Stimulated activated CD4-positive, alpha-beta T cell treated with anti-CD3 and anti-CD28 coated beads, Interleukin-12 subunit alpha, Interleukin-12 subunit beta, amount 100 ng/mL, for 24 hours (primary cell): ENCODE measurements at regions not wholly inside any gene's neighbourhood (a gene's known extent, or its start where the extent isn't known, plus 50 kb on each side); places are given as distances from the start of the nearest gene placed in this dataset.
"Not testable (repeated sequence)": the region's sequence is repeated elsewhere in the genome, so short reads cannot be mapped to it uniquely, and the experiment has no call there.

Experiments used
- DNase-seq, 2 experiments: peaks; one replicate each; pipeline ENCODE4 v3.0.0-alpha.2; 2020; ENCODE audit warnings: low read depth in 2 of 2

GRCh38 chr2:12879649-12880048 is 162.9 kb downstream of the TRIB2 start:
- DNase-seq: no peak

- no peak for DNase-seq
Measured at GRCh38 chr2:12881952-12882351, 165.2 kb downstream of the TRIB2 start.

DNA sequence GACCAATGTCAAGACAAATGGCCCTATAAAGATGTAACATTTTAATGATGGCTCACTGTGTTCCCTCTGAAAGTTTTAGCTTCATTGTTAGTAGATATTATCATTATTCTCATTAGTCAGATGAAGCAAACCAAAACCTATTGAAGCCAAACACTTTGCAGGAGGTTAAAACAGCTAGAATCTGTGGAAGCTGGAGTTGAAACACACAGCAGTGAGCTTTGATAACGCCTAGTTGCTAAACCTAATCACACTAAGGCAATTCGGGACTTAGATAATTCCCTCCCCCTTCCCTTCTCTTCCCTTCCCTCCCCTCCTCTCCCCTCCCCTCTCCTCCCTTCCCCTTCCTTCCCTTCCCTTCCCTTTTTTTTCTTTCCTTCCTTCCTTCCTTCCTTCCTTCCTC is 165.7 kb downstream of the TRIB2 start:
- DNase-seq: no peak

GRCh38 chr2:12883906-12884305 is 167.2 kb downstream of the TRIB2 start:
- DNase-seq: no peak

DNA sequence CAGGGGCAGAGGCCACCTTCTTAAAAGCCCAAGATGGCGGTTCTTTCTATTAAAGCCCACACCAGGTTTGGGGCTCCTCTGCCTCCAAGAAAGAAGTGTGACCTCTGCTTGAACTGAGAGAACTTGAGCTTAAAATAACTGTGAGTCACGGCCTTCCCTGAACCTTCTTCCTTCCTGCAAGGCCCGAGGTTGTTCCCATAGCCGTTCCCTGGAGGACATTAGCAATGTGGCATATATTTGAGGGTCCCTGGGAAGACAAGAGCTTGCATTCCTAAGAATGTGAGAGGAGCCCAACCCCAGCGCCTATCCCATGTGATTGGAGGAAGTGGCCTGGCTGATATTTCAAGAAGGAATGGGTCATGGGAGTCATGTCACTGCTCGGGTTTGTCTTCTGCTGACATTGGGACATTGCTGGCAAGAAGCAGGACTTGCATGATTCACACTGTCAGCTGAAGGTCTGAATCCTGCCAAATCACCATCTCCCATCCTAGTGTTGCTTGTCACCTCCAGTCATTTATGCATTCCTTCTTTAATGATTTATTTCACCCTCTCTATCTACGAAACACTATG is 168.1 kb downstream of the TRIB2 start:
- no peak for DNase-seq

DNA sequence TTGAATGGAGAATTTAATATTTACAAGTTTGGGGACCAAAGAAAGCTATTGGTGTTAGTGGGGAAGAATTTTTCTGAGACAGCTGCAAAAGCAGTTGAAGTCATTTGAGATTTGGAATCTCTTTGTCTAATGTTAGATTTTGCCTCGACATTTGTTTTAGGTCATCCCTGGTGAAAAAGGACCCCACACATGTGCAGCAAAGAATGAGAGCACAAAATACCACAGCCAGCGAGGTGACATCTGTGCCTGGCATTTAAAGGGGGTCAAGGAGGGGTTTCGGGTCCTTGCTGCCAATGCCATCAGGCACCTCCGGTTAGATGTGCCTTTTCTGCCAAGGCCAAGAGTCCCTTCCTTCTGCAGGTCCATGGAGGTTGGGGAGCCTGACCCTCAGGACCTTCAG is 173.3 kb downstream of the TRIB2 start:
- DNase-seq: no peak

GRCh38 chr2:12890481-12890991 is 173.8 kb downstream of the TRIB2 start:
- no peak for DNase-seq

DNA sequence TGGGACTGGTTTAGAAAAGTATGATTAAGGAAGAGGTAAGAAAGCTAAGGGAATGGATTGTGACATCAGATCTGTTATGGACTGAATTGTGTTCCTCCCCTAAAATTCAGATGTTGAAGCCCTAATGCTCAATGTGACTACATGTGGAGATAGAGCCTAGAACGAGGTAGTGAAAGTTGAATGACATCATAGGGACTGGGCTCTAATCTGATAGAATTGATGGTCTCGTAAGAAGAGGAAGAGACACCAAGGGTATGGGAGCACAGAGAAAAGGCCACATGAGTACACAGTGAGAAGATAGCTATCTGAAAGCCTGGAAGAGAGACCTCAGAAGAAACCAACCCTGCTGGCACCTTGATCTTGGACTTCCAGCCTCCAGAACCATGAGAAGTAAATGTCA is 178.3 kb downstream of the TRIB2 start:
- DNase-seq: no peak

DNA sequence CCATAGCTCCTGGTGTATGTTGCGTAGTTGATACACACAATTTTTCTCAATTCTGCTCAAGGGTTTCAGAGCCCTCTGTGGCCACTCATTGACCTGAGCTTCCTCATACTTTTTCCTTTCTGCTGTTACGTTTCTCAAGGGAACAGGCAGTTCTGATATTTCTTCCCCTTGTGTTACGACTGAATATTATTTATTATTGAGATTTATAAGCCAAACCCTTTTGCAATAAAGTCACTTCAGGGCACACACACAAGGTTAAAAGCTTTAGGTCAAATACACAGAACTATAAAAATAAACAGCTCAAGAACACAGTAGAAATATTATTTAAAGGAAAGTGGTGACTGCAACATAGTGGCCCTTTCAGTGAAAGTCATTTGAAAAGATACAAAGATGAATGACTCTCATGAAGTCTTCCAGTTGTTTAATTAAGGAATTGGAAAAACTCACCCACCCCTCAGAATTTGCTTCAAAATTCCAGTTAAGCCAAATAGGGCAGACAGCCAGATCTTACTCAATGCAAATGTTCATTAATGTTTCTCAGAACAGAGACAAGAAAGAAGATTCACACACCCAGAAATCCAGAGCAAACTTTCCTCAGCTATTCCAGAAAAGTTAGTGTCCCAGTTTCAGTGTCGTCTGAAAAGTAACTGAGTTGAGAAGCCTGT is 179.7 kb downstream of the TRIB2 start:
- no peak for DNase-seq

GRCh38 chr2:12897181-12897580 is 180.4 kb downstream of the TRIB2 start:
- no peak for DNase-seq

GRCh38 chr2:12903272-12903671 is 186.5 kb downstream of the TRIB2 start:
- no peak for DNase-seq

GRCh38 chr2:12910431-12910830 is 193.7 kb downstream of the TRIB2 start:
- DNase-seq: no peak

DNA sequence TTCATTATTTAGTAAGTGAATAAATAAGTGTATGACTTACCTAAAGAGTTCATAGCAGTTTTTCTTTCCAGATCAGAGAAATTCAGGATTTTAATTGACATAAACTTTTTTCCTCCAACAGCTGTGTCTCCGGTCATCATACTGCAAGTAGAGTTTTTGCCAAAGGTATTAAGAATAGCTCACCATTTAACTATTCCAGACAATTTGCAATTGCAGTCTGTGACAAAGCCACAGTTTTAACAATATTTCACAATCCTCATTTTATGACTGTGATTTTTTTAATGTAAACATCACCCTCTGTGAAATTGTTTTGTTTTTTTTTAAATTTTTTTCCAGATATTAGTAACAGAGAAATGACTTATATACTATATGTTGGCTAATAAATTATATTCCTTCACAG is 199.1 kb downstream of the TRIB2 start:
- DNase-seq: no peak

DNA sequence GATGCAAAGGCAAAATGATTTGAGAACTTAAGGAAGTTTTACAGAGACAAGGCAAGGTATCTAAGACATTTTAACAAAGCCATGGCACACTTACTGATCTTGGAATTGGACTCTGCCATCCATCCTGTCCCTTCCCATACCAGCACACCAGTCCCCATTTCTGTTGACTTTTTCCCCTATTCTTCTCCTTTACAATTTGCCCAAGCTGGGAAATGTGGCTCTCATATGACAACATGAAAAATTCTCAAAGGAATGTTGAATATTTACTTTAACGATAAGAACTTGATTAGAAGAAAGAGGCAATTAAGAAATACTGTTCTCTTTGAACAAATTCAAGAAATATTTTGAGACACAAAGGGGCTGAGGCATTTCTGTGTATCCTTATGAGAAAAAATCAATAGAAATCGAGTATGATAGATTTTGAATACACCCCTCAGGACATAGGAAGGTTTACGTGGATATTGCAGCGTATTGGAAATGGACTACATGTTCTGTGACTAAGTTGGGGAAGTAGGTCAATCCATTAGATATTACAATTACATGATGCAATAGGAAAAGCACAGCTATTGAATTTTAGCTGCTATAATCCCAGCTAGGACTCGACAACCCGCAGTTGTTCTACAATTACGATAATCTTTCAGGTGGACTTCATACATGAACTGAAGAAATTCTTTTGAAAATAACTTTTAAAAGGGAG is 201.6 kb downstream of the TRIB2 start:
- no peak for DNase-seq

DNA sequence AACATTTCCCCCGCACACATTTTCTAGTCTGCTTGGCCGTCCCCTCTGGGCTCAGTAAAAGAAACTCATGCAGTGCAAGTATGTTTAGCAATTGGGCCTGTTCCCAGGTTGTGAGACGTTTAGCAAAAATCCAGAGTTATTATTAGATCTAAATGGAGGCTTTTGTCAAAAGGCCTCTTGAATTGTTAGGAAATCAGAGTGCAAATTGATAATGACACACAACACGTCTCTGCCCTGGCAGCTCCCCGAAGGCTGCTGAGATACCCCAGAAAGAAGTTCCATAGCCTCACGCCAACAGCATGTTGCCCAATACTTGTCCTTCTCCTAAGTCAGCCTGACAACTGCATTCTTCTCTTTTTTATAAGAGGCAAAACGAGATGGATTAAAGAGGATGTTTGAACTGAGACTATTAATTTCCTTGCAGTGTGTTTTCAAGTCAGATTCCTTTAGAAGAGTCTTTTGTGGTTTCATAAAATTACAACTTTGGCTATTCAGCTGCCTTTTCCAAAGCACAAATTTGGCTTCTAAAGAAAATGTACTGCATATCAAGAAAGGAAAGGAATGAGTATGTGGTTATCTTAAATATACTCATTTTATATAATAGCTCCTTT is 202.2 kb downstream of the TRIB2 start:
- no peak for DNase-seq

DNA sequence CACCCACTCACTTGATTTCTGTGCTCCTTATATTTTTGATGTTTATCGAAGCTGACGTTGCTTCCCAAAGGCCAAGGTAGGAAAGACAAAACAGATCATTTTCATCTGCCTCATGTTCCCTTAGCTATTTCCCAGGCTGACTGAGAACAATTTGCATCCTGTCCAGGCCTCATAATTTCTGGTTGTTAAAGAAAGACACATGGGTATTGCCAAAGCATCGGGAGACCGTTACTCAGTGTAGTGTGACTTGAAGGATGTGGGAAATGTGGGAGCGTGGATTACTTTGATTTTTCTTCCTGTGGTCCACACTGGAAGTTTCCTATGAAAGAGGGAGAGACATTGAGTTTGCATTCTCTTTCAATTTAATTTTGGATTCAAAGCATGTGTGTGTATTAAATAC is 204.6 kb downstream of the TRIB2 start:
- no peak for DNase-seq

- DNase-seq: no peak
Measured at GRCh38 chr2:12923907-12924610, 207.3 kb downstream of the TRIB2 start.

- not testable (repeated sequence) for DNase-seq
Measured at GRCh38 chr2:12926641-12927040, 209.9 kb downstream of the TRIB2 start.

DNA sequence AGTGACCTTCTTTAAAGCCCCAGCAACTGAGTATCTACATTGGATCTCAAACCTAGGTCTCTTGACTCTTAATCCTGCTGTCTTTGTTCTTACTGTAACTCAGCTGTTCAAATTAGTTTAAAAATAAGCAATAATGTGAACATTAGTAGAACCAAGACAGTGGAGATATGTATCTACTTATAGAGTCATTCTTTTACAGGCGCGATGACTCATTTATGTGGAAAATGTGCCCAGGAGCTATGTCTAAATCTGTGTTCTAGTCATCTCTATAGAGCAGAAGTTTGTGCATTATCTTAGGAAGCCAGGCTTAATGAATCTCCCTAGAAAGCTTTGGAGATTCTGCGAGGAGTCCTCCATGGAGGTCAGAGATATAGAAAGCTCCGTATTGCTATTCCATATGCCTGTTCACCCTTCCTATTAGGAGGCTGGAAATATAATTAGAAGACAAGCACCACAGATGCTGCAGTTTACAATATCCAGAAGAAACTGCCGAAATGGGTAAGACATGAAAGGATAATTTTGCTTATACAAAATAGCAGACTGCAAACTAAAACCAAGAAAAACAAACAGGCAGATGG is 211.6 kb downstream of the TRIB2 start:
- no peak for DNase-seq

GRCh38 chr2:12928775-12929401 is 212.2 kb downstream of the TRIB2 start:
- no peak for DNase-seq

DNA sequence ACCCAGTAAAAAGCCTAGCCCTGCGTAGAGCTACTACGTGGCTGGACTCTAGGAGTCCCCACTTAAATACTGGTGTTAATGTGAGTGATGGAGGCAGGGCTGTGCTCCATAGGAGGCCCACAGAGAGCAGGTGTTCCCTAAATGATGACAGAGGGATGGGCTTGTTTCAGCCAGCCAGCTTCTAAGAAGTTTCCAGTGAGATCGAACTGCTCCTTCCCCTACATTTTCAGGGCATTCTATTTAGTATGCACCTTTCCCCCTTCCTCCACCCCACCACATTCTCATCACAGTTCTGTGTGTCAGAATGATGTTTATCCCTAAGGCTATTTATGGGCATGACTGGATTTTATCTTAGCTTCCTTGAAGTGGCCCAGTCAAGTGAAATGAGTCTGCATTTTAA is 213.0 kb downstream of the TRIB2 start:
- DNase-seq: no peak
